ENCODE measurements at regions not wholly inside any gene's neighbourhood (a gene's known extent, or its start where the extent isn't known, plus 50 kb on each side); places are given as distances from the start of the nearest gene placed in this dataset.

DNA sequence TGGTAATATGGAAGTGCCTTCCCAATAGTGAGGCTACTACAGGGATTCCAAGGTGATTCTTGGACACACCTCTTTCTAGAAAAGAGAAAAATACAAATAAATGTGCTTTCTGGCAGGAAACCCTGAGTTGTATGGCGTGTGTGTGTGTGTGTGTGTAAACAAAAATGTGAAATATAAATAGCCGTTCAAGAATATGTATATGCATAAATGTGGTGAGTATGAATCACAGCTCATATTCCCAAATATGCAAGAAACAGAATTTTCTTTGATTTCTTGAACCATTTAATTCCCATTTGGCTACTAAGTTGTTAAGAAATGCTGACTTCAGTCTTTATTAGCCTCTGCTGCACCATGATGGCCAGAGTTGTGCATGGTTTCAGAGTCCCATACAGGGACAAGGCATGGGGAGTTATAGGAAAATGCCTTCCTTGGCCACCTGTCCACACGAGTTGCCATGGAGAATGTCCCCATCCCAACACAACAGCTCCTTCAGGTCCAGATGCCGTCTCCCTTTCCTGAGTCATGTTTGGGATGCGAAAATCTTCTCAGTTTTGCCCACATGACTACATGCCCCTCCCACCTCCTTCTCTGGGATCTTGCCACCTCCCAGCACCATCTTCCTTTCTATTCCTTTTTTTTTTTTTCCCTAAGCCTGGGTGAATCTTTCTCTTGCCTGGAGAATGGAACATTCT lies 312.4 kb upstream of the ECI2 start:
- Histone ChIP-seq H3K4me1 (replicated peaks in 1 of 2) (no peaks in the 10 kb centered on the region), H3K4me3 (no peak overlapping the region), H3K9me3 (replicated peaks in 1 of 3) (no peaks in the 10 kb centered on the region), H3K27me3 (no peaks in the 10 kb centered on the region), H3K36me3 (replicated peaks in 1 of 2) (no peaks in the 10 kb centered on the region), H3K27ac (no peak overlapping the region)
- intact Hi-C loops (cut with DNase I): no loop called here
- no peak for DNase-seq
- TF ChIP-seq, protein P1, sequence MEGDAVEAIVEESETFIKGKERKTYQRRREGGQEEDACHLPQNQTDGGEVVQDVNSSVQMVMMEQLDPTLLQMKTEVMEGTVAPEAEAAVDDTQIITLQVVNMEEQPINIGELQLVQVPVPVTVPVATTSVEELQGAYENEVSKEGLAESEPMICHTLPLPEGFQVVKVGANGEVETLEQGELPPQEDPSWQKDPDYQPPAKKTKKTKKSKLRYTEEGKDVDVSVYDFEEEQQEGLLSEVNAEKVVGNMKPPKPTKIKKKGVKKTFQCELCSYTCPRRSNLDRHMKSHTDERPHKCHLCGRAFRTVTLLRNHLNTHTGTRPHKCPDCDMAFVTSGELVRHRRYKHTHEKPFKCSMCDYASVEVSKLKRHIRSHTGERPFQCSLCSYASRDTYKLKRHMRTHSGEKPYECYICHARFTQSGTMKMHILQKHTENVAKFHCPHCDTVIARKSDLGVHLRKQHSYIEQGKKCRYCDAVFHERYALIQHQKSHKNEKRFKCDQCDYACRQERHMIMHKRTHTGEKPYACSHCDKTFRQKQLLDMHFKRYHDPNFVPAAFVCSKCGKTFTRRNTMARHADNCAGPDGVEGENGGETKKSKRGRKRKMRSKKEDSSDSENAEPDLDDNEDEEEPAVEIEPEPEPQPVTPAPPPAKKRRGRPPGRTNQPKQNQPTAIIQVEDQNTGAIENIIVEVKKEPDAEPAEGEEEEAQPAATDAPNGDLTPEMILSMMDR (IDR thresholded peaks at IDR 0.05): no peak
- TF ChIP-seq POLR2A (IDR thresholded peaks at IDR 0.05): no peak
- 64 to 73% (median 66%) methylated on average over 5 of the region's 5 CpGs for WGBS, 4 donors

DNA sequence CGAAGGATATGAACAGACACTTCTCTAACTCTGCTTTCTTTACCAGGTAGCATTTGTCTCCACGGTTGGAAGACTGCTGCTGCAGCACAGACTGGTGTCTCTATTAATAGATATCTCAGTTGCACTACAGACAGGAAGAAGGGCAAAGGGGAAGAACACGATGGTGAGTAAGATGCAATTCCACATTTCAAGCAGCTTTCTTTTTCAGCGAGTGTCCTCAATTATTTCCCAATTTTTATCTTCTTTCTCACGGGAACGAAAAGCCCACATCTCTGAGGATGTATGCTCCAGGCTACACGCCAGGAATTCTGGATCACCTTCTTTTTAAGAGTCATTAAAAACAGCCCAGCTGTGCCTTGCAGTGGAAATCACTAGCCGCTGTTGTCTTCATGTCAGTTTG lies 311.6 kb upstream of the ECI2 start:
- Histone ChIP-seq H3K27me3 (no peaks in the 10 kb centered on the region), H3K36me3 (replicated peaks in 1 of 2) (no peaks in the 10 kb centered on the region), H3K4me3 (no peak overlapping the region), H3K4me1 (replicated peaks in 1 of 2) (no peaks in the 10 kb centered on the region), H3K27ac (peak overlapping the region in 1 of 5 donors; percentile 13), H3K9me3 (replicated peaks in 1 of 3) (no peaks in the 10 kb centered on the region)
- peak in 1 of 7 donors; percentile 8 for DNase-seq
- no peak for TF ChIP-seq POLR2A (IDR thresholded peaks at IDR 0.05)
- TF ChIP-seq, protein P1 (IDR thresholded peaks at IDR 0.05): no peak
- intact Hi-C loops (cut with DNase I): no loop called here
- WGBS, 4 donors: 42 to 66% (median 49%) methylated on average over 8 of the region's 8 CpGs

DNA sequence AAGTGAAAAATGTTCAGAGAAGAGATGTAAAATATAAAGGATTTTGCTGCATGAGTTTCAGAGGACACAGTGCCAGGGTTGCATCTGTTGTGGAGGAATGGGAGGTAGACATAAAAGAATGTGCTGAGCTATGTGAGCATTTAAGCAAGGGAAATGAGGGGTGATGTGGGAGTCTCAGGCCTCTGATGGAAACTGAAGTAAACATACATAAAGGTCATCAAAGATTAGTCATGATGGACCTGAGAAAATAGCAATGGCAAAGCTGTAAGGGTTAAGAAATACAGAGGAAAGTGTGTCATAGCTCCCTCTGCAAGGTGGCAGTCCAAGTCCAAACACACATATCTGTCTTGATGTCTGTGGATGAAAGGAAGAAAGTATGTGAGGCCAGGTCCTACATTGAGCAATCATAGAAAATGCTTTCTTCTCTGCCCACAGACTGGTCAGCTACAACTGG lies 306.6 kb upstream of the ECI2 start:
- Histone ChIP-seq H3K9me3 (replicated peaks in 1 of 3) (no peaks in the 10 kb centered on the region), H3K4me1 (replicated peaks in 1 of 2) (no peaks in the 10 kb centered on the region), H3K27ac (no peak overlapping the region), H3K36me3 (replicated peaks in 1 of 2) (no peaks in the 10 kb centered on the region), H3K4me3 (no peak overlapping the region), H3K27me3 (no peaks in the 10 kb centered on the region)
- intact Hi-C loops (cut with DNase I): no loop called here
- TF ChIP-seq, protein P1 (IDR thresholded peaks at IDR 0.05): no peak
- no peak for TF ChIP-seq POLR2A (IDR thresholded peaks at IDR 0.05)
- no peak for DNase-seq

DNA sequence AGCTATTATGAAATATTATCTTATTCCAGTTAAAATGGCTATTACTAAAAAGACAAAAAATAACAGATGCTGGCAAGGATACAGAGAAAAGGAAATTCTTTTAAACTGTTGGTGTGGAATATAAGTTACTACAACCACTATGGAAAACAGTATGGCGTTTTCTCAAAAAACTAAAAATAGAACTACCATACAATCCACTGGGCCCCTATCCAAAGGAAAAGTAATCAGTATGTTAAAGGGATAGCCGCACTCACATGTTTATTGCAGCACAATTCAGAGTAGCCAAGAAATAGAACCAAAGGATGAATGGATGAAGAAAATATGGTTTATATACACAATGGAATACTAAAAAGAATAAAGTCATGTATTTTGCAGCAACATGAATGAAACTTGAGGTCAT lies 303.8 kb upstream of the ECI2 start:
- Histone ChIP-seq H3K27me3 (no peaks in the 10 kb centered on the region), H3K4me1 (replicated peaks in 1 of 2) (no peaks in the 10 kb centered on the region), H3K4me3 (no peak overlapping the region), H3K36me3 (replicated peaks in 1 of 2) (no peaks in the 10 kb centered on the region), H3K27ac (no peak overlapping the region), H3K9me3 (replicated peaks in 1 of 3) (no peaks in the 10 kb centered on the region)
- intact Hi-C loops (cut with DNase I): no loop called here
- TF ChIP-seq, protein P1 (IDR thresholded peaks at IDR 0.05): no peak
- TF ChIP-seq POLR2A (IDR thresholded peaks at IDR 0.05): no peak
- DNase-seq: no peak
- 23 to 56% (median 36%) methylated on average over 2 of the region's 2 CpGs for WGBS, 4 donors

Measured in adrenal gland (tissue), 9 donors.